Endothelial cell (in vitro differentiated cells): ENCODE measurements at regions not wholly inside any gene's neighbourhood (a gene's known extent, or its start where the extent isn't known, plus 50 kb on each side); places are given as distances from the start of the nearest gene placed in this dataset.
A peak's percentile ranks its signal among the peaks of the same experiment; 100 is the strongest.

Experiments
- DNase-seq: peaks from one replicate; pipeline ENCODE4 v3.0.0; 2021; ENCODE audit warnings: low spot score
- H3K27ac Mint-ChIP-seq: one replicate; pipeline ENCODE4 v1.8.0; 2021; ENCODE audit warnings: mixed read lengths, inconsistent platforms; ENCODE audit not compliant: unreplicated experiment
- H3K27me3 Mint-ChIP-seq: one replicate; pipeline ENCODE4 v1.8.0; 2021; ENCODE audit warnings: mild to moderate bottlenecking, moderate library complexity, mixed read lengths, inconsistent platforms; ENCODE audit not compliant: unreplicated experiment
- H3K36me3 Mint-ChIP-seq: one replicate; pipeline ENCODE4 v1.8.0; 2021; ENCODE audit warnings: mild to moderate bottlenecking, low read depth, mixed read lengths, inconsistent platforms; ENCODE audit not compliant: unreplicated experiment
- H3K4me1 Mint-ChIP-seq: one replicate; pipeline ENCODE4 v1.8.0; 2021; ENCODE audit warnings: mild to moderate bottlenecking, mixed read lengths, inconsistent platforms; ENCODE audit not compliant: unreplicated experiment
- H3K4me3 Mint-ChIP-seq: one replicate; pipeline ENCODE4 v1.8.0; 2021; ENCODE audit warnings: mild to moderate bottlenecking, mixed read lengths, inconsistent platforms; ENCODE audit not compliant: unreplicated experiment
- H3K9me3 Mint-ChIP-seq: one replicate; pipeline ENCODE4 v1.8.0; 2021; ENCODE audit warnings: mixed read lengths, inconsistent platforms; ENCODE audit not compliant: unreplicated experiment
- TF ChIP-seq, protein P1 (sequence below): fragments of 200-600 bp; sonication (generic); IDR thresholded peaks from one replicate; pipeline ENCODE4 v1.5.0; 2021; ENCODE audit warnings: antibody characterized with exemption; ENCODE audit not compliant: unreplicated experiment

DNA sequence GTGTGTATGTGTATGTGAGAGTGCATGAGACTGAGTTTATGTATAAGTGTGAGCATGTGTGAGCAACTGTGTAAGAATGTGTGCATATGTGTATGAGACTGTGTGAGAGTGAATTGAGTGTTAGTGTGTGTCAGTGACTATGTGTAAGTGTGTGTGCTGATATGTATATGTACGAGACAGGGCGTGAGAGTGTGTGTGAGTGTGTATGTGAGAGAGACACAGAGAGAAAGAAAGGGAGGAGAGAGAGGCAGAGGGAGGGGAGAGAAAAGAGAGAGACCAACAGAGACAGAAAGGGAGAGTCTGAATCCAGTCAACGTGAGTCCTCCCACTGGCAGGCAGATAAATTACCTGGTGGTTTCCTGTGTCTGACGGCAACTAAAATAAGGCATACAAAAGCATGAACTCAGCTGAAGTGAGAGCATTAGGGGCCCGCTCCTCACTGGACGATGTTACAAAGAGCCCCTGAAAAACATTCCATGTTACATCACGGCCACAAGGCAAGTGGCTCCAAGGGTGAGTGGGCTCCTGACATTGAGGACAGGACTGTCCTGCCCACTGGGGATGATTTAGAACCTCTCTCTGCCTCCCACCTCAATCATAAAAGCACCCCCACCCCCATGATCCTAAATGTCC, 66.6 kb upstream of the TIAM1 start:
- DNase-seq = no peak
- Mint-ChIP-seq H3K4me1 (peaks cover 8% of the 10 kb centered on the region), H3K27ac (no peak overlapping the region), H3K9me3 (no peaks in the 10 kb centered on the region), H3K4me3 (no peak overlapping the region), H3K27me3 (no peaks in the 10 kb centered on the region), H3K36me3 (peaks cover 11% of the 10 kb centered on the region)
- TF ChIP-seq, protein P1, sequence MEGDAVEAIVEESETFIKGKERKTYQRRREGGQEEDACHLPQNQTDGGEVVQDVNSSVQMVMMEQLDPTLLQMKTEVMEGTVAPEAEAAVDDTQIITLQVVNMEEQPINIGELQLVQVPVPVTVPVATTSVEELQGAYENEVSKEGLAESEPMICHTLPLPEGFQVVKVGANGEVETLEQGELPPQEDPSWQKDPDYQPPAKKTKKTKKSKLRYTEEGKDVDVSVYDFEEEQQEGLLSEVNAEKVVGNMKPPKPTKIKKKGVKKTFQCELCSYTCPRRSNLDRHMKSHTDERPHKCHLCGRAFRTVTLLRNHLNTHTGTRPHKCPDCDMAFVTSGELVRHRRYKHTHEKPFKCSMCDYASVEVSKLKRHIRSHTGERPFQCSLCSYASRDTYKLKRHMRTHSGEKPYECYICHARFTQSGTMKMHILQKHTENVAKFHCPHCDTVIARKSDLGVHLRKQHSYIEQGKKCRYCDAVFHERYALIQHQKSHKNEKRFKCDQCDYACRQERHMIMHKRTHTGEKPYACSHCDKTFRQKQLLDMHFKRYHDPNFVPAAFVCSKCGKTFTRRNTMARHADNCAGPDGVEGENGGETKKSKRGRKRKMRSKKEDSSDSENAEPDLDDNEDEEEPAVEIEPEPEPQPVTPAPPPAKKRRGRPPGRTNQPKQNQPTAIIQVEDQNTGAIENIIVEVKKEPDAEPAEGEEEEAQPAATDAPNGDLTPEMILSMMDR = no peak

DNA sequence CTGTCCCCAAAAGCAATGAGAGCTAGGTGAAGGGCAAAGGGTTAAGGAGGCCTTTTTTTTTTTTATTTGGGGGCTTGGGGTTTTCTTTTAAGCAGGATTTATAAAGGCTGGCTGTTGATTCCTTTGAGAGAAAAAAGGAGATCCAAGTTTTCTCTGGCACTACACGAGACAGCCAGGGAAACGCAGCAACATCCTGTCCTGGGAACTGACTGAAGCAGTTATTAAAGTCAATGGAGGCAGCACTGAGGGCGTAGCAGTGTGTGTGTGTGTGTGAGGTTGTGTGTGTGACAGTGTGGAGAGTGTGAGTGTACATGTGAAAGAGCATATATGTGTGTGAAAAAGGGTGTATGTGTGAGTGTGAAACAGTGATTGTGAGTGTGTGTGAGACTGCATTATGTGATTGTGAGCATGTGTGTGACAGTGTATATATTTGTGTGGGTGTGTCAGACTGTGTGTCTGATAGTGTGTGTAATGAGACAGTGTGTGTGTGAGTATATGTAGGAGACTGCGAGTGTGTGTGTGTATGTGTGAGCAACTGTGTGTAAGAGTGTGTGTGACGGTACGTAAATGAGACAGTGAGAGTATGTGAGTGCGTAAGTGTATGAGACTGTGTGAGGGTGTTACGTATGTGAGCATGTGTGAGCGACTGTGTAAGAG, 65.9 kb upstream of the TIAM1 start:
- H3K27me3 Mint-ChIP-seq = no peaks in the 10 kb centered on the region
- TF ChIP-seq, protein P1 = no peak
- H3K36me3 Mint-ChIP-seq = peaks cover 8% of the 10 kb centered on the region
- no peak overlapping the region for H3K4me3 Mint-ChIP-seq
- H3K27ac Mint-ChIP-seq = no peak overlapping the region
- no peak for DNase-seq
- H3K4me1 Mint-ChIP-seq = peaks cover 9% of the 10 kb centered on the region
- H3K9me3 Mint-ChIP-seq = no peaks in the 10 kb centered on the region

DNA sequence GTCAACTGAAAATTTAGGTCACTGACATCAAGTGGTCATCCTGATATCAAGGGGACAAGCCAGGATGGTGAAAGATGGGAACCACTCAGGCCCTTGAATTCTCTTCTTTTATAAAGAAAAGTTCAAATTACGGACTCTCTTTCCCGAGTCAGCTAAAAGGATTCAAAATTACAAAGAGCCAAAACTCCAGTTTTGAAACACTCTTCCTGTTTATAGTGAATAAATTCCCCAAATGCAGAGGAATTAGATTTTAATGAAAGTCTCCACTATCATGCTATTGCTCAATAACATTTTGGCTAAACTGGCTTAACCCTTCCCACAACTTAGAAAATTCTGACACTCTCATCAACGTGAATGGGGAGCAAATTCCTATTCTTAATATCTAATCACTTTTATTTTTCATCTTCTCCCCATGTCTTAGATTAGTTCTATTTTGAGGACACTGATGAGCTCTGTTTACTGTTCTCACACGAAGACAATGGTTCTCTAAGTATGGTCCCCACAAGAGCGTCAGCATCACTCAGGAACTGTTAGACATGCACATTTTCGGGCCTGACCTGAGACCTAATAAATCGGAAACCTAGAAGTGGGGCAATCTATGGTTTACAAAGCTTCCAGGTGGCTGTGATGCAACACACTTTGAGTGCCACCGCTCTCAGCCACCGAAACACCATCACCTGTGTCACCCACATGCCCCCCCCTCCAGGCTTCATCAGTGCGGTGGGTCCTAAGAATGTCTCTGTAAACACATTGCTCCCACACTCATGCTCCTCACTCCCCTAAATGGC, 64.4 kb upstream of the TIAM1 start:
- no peak for DNase-seq
- TF ChIP-seq, protein P1 = no peak
- peaks cover 20% of the 10 kb centered on the region for H3K4me1 Mint-ChIP-seq
- H3K9me3 Mint-ChIP-seq = no peaks in the 10 kb centered on the region
- H3K4me3 Mint-ChIP-seq = no peak overlapping the region
- H3K27ac Mint-ChIP-seq = peak overlapping the region; percentile 76
- peaks cover 8% of the 10 kb centered on the region for H3K36me3 Mint-ChIP-seq
- no peaks in the 10 kb centered on the region for H3K27me3 Mint-ChIP-seq

DNA sequence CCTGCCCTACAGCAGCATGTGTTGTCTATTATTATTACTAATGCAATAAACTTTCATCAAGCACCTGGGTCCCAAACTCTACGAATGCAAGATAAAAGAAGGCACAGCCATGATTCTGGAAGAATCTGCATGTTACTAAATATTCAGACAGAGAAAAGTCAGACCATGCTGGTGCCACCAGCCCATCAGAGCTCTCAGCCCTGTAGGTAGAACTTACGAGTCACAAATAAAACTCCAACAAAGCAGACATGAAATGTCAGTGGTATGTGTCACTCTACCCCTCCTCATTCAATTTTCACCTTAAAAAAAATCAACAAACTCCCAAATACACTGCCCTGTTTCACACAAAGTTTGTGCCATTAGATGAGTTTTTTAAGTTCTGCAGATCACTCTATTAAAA, 62.4 kb upstream of the TIAM1 start:
- Mint-ChIP-seq H3K36me3 (peaks cover under 1% of the 10 kb centered on the region), H3K27me3 (peaks cover 1% of the 10 kb centered on the region), H3K27ac (no peak overlapping the region), H3K4me1 (peaks cover 26% of the 10 kb centered on the region), H3K4me3 (no peak overlapping the region), H3K9me3 (no peaks in the 10 kb centered on the region)
- TF ChIP-seq, protein P1 = no peak
- no peak for DNase-seq

DNA sequence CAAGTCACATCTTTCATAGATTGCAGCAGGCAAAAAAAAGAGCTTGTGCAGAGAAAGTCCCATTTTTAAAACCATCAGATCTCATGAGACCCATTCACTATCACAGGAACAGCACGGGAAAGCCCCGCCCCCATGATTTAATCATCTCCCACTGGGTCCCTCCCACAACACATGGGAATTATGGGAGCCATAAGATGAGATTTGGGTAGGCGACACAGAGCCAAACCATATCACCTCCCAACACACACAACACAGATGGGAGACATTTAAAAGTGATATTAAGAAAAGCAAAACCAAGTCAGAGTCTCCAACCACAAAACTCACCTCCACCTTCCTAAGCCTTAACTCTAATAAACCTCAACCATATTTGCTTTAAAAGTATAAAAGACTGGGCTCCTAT, 61.5 kb upstream of the TIAM1 start:
- Mint-ChIP-seq H3K9me3 (no peaks in the 10 kb centered on the region), H3K4me3 (no peak overlapping the region), H3K36me3 (no peaks in the 10 kb centered on the region), H3K4me1 (peaks cover 30% of the 10 kb centered on the region), H3K27me3 (peaks cover 3% of the 10 kb centered on the region), H3K27ac (no peak overlapping the region)
- DNase-seq = no peak
- TF ChIP-seq, protein P1 = no peak
